IPS-15b (cell line): ENCODE measurements at regions not wholly inside any gene's neighbourhood (a gene's known extent, or its start where the extent isn't known, plus 50 kb on each side); places are given as distances from the start of the nearest gene placed in this dataset.
"Not testable (repeated sequence)": the region's sequence is repeated elsewhere in the genome, so short reads cannot be mapped to it uniquely, and the experiment has no call there.

Experiments
- H3K27me3 ChIP-seq: one replicate; pipeline ENCODE4 v1.6.1; 2013; ENCODE audit warnings: low read length; ENCODE audit not compliant: control insufficient read depth, insufficient read depth
- H3K36me3 ChIP-seq: one replicate; pipeline ENCODE4 v1.6.1; 2013; ENCODE audit warnings: low read length; ENCODE audit not compliant: control insufficient read depth, insufficient read depth
- H3K4me1 ChIP-seq: one replicate; pipeline ENCODE4 v1.6.1; 2013; ENCODE audit warnings: mild to moderate bottlenecking, low read length; ENCODE audit not compliant: control insufficient read depth, insufficient read depth
- H3K4me3 ChIP-seq: one replicate; pipeline ENCODE4 v1.5.1; 2013; ENCODE audit warnings: low read depth, low read length
- H3K9ac ChIP-seq: one replicate; pipeline ENCODE4 v1.6.1; 2013; ENCODE audit warnings: low read depth, mild to moderate bottlenecking, low read length
- H3K9me3 ChIP-seq: one replicate; pipeline ENCODE4 v1.6.1; 2013; ENCODE audit warnings: mild to moderate bottlenecking, low read length; ENCODE audit not compliant: control insufficient read depth, insufficient read depth

DNA sequence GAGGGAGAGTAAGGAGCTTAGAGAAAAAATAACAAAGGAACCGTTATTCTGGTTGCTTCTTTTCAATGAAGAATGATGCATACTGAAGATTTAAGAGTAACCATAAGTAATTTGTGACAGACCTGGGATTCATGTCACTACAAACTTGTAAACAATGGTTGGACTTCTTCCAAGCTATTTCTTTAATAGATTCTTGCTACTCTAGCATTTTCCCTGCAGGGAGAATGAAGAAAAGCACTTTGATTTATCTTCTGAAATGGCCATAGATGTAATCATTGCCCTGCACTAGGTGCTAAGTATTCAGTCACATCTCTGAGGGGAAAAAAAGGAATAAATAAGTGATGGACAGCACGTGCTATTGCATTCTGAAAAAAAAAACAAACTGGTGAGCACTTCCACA lies 606.6 kb upstream of the LRRN3 start:
- no peaks in the 10 kb centered on the region for H3K36me3 ChIP-seq
- peaks cover 6% of the 10 kb centered on the region for H3K9me3 ChIP-seq
- H3K4me1 ChIP-seq, result no peaks in the 10 kb centered on the region
- no peaks in the 10 kb centered on the region for H3K27me3 ChIP-seq
- no peak overlapping the region for H3K4me3 ChIP-seq
- H3K9ac ChIP-seq, result no peak overlapping the region

DNA sequence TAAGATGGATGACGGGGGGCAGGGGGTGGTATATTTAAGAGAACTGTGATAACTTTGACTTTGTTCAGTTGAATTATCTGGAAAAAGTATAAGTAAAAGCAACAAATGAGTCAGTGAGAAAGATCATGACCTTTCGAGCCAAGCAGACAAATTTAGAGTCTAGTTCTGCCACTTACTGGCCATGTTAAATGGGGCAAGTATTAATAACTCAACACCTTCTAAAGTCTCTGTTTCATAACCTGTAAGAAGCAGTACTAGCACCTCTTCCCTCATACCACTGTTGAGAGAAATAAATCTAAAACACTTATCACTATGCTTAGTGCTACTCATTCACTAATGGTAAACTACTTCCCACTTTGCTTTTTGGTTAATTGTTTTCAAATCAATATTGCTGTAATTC lies 604.4 kb upstream of the LRRN3 start:
- Histone ChIP-seq H3K9ac (no peak overlapping the region), H3K27me3 (no peaks in the 10 kb centered on the region), H3K9me3 (no peaks in the 10 kb centered on the region), H3K36me3 (no peaks in the 10 kb centered on the region), H3K4me1 (no peaks in the 10 kb centered on the region), H3K4me3 (no peak overlapping the region)

DNA sequence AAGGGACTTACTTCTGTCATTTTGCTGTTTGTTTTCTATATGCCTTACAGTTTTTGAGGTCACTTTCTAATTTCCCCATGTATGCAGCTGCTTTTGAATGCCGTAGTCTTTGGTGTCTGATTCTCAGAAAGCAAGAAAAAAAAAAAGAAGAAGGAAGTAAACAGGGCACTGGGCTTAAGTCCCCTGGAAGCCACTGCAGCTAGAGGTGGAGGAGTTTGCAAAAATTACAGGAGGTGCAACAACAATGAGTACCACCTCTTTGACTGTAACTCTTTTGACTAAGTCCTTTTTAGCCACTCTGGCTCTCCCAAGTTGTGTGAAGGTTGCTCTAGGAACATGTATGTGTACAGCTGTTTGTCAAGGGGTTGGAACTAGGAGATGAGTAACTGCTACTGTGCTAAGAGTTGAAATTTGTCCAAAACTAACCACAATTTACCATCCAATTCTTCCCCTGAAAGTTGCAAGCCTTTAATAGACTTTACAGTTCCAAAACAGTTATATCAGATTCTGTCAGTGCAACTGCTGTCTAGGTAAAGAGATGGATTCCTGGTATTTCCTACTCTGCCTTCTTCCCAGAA lies 588.0 kb upstream of the LRRN3 start:
- Histone ChIP-seq H3K4me3 (no peak overlapping the region), H3K4me1 (no peaks in the 10 kb centered on the region), H3K27me3 (no peaks in the 10 kb centered on the region), H3K36me3 (no peaks in the 10 kb centered on the region), H3K9ac (no peak overlapping the region), H3K9me3 (no peaks in the 10 kb centered on the region)

DNA sequence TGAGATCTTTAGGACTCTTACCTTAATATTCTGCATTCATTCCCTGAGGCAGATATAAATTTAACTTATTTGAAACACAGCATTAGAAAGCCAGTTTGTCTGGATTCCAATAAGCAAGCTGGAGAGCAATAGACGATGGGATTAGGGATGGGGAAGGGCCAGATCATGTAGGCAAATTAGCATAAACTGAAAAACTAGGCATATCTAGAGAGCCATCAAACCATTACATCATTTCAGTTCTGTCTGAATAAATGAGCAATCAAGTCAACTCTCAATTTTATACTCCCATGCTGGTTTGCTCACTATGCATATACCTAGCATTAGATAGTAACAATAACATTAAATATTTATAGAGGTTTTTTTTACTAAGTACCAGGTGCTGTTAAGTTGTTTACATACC lies 583.6 kb upstream of the LRRN3 start:
- H3K36me3 ChIP-seq, result no peaks in the 10 kb centered on the region
- H3K27me3 ChIP-seq, result no peaks in the 10 kb centered on the region
- no peak overlapping the region for H3K4me3 ChIP-seq
- no peaks in the 10 kb centered on the region for H3K9me3 ChIP-seq
- H3K4me1 ChIP-seq, result no peaks in the 10 kb centered on the region
- H3K9ac ChIP-seq, result no peak overlapping the region

DNA sequence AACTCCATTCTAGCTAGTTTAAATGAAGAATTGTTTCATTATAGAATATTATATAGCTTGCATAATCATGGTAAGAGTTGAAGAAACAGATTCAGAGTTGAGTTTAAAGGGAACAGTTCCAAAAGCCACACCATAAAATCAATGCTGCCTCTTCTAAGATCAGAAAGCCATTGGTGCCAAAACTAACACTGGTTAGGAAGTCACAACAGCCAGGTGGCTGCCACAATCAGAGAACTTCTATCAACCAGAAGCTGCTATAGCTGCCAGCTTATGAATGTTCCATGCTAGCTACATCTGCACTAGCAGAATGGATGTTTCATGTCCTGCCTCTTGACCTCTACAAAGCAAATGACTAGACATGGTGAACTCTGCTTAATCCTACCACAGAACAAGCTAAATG lies 583.1 kb upstream of the LRRN3 start:
- no peaks in the 10 kb centered on the region for H3K36me3 ChIP-seq
- no peaks in the 10 kb centered on the region for H3K4me1 ChIP-seq
- no peak overlapping the region for H3K9ac ChIP-seq
- no peak overlapping the region for H3K4me3 ChIP-seq
- no peaks in the 10 kb centered on the region for H3K27me3 ChIP-seq
- H3K9me3 ChIP-seq, result no peaks in the 10 kb centered on the region

DNA sequence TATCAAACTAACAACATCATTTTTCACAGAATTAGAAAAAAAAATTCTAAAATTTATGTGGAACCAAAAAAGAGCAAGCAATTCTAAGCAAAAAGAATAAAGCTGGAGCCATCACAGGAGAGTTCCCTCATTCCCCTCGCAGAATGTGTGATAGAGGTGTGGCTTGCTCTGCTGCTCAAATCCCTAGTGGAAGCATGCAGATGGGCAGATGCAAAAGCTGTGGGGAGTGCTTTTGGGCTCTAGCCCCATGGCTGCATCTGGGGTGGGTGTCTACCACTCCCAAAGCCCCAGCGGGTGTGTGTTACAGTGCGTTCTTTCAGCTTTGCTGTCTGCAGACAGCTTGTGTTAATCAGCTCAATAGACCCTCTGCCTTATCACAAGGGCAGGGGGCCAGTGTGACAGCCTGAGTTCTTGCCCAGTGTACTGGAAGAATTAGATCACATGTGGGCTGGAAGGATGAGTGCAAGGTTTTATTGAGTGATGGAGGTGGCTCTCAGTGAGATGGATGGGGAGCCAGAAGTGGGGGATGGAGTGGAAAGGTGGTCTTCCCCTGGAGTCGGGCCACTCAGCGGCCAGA lies 575.9 kb upstream of the LRRN3 start:
- not testable (repeated sequence) for H3K27me3 ChIP-seq, H3K36me3 ChIP-seq, H3K4me3 ChIP-seq, H3K4me1 ChIP-seq, H3K9ac ChIP-seq, H3K9me3 ChIP-seq

DNA sequence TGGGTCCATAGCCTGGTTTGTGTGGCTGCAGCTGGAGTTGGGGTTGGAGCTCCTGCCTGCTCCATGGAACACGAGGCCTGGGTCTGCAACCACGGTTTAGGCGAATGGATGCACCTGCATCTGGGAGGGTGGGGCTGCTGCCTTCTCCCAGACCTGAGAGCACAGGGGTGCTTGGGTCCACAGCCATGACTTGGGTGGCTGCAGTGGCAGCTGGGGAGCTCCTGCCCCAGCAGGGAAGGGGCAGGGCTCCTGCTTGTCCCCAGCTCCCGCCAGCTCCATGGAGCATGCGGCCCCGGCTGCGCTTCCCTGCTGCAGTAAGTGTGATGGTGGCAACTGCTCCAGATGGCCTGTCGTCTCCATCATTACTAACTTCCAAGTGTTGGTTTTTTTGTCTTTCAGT lies 571.1 kb upstream of the LRRN3 start:
- Histone ChIP-seq H3K27me3 (no peaks in the 10 kb centered on the region), H3K9ac (no peak overlapping the region), H3K4me1 (peaks cover 2% of the 10 kb centered on the region), H3K36me3 (no peaks in the 10 kb centered on the region), H3K4me3 (no peak overlapping the region), H3K9me3 (no peaks in the 10 kb centered on the region)

DNA sequence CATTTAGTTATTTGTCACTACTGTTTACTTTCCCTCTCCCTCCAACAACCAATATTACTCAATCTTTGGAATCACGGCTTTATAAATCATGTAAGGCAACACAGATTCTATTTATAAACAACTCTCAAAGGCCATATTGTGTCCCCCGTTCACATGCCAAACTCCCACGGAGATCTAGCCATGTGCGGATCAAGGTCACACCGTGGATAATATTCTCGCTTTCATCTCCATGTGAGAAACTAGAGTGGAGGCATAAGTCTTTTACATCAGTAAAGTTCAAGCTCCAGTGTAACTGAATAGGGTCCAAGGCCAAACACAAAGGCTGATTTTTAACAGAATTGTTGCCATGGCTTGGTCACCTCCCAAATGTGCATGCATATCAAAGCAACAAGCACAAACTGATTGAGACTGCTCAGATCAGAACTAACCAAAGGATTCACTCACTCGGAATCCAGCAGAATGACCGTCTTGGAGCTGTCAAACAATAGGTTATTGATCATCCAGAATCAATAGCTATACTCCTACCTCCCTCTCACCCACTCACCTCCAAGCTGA lies 569.5 kb upstream of the LRRN3 start:
- H3K9me3 ChIP-seq, result no peaks in the 10 kb centered on the region
- H3K36me3 ChIP-seq, result no peaks in the 10 kb centered on the region
- H3K4me3 ChIP-seq, result no peak overlapping the region
- H3K27me3 ChIP-seq, result no peaks in the 10 kb centered on the region
- H3K4me1 ChIP-seq, result peaks cover 2% of the 10 kb centered on the region
- no peak overlapping the region for H3K9ac ChIP-seq

DNA sequence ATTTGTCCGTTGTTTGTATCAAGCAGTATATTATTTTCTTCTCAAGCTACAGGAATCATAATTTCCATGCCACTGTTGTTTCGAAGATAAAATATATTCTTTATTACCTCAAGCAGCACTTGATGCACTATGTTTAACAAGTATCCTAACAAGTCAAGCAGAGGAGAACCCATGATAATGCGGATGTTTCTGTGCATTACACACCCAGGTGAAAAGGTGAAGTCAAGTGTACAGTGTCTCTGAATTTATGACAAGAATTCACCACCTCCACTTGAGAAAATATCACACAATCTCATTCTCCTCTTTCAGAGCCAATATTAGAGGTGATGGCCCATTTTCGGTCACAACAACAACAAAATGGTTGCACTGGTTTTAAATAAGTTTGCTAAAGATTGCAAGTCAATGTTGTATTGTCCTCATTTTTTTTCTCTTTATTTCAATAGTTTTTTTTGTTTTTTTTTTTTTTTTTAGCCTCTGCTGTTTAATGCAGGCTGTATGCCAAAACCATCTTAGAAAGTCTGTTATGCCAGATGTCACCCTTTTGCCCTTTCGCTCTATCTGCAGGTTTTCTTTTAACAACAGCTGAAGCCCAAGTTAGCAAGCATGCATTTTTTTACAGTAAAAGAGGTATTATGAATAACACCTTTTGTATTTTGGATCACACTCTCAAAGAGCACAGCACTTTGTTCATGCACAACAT lies 568.7 kb upstream of the LRRN3 start:
- no peaks in the 10 kb centered on the region for H3K9me3 ChIP-seq
- no peak overlapping the region for H3K4me3 ChIP-seq
- H3K27me3 ChIP-seq, result no peaks in the 10 kb centered on the region
- no peak overlapping the region for H3K9ac ChIP-seq
- H3K36me3 ChIP-seq, result no peaks in the 10 kb centered on the region
- H3K4me1 ChIP-seq, result peaks cover 2% of the 10 kb centered on the region

DNA sequence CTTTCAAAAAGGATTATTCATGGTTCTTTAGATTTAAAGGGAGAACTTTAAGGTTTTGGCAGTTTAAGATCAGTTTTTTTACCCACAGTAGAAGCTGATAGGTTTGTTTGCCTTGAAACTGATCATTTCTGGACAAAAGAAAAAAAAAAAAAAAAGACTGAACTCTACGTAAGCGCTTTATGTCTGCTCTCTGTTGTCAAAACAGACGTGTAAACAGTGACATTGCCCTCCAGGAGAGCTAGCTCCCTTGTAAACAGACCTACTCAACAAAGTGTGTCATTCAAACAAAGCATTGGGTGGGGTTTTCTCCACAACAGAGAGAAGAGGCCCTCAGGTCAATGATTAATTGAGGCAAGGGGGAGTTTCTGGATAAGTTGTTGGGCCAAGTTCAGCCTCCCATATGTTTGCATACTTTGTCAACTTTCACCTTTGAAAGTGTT lies 568.1 kb upstream of the LRRN3 start:
- Histone ChIP-seq H3K27me3 (no peaks in the 10 kb centered on the region), H3K4me3 (no peak overlapping the region), H3K9ac (no peak overlapping the region), H3K36me3 (no peaks in the 10 kb centered on the region), H3K9me3 (no peaks in the 10 kb centered on the region), H3K4me1 (peaks cover 2% of the 10 kb centered on the region)

DNA sequence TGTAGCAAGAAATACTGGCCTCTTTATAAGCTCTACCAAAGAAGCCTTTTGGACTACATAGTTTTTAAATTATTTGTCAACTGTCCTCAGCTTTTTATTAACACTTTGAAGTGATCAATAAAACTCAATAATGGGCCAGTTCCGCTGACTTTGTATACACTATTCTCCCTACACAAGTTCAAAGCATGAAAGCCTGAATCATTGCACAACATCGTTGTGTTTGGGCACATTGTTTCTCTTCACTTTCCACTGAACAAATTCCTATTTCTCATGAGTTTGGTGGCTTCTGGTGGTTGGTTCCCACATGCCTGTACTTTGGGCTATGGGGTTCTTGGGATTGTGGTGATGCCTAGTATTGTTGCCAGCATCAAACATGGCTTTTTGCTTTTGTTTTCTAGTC lies 561.8 kb upstream of the LRRN3 start:
- H3K27me3 ChIP-seq, result no peaks in the 10 kb centered on the region
- H3K9me3 ChIP-seq, result no peaks in the 10 kb centered on the region
- no peak overlapping the region for H3K4me3 ChIP-seq
- H3K9ac ChIP-seq, result no peak overlapping the region
- no peaks in the 10 kb centered on the region for H3K4me1 ChIP-seq
- no peaks in the 10 kb centered on the region for H3K36me3 ChIP-seq

DNA sequence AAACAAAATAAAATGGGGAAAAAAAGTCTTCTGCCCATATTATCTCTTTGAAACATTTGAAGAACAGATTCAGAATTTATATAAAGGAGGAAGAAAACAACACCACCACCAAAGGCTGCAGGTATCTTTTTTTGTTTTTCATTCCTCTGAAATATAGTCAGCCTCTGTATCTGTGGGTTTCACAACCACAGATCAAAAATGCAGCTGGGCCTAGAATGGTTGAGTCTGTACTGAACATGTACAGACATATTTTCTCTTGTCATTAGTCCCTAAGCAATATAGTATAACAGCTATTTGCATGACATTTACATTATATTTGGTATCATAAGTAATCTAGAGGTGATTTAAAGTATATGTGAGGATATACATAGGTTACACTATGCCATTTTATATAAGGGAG lies 559.7 kb upstream of the LRRN3 start:
- no peak overlapping the region for H3K4me3 ChIP-seq
- H3K36me3 ChIP-seq, result no peaks in the 10 kb centered on the region
- no peaks in the 10 kb centered on the region for H3K4me1 ChIP-seq
- no peak overlapping the region for H3K9ac ChIP-seq
- no peaks in the 10 kb centered on the region for H3K27me3 ChIP-seq
- no peaks in the 10 kb centered on the region for H3K9me3 ChIP-seq
